NCI-H226 (cell line): ENCODE measurements at regions not wholly inside any gene's neighbourhood (a gene's known extent, or its start where the extent isn't known, plus 50 kb on each side); places are given as distances from the start of the nearest gene placed in this dataset.
"Not testable (repeated sequence)": the region's sequence is repeated elsewhere in the genome, so short reads cannot be mapped to it uniquely, and the experiment has no call there.

ENCODE experiments used
- DNase-seq: peaks from one replicate; pipeline ENCODE4 v3.0.0-alpha.2; 2015

DNA sequence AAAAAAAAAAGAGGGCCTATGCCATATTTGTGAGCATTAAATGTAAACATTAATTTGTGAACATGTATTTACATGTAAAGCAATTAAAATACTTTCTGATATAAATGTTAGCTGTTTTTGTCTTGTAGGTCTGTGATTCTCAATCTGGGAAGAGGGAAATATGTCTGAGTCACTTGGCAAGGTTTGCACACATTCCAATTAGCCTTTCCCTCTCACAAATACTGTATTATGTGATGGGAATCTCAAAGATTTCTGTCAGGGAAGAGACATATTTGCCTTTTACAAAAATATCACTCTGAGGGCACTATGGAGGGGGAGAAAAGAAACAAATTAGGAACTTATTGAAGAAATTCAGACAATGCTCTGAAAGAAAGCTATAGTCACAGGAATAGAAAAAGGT, 483.6 kb downstream of the GBE1 start:
- DNase-seq, result peak; percentile 36

DNA sequence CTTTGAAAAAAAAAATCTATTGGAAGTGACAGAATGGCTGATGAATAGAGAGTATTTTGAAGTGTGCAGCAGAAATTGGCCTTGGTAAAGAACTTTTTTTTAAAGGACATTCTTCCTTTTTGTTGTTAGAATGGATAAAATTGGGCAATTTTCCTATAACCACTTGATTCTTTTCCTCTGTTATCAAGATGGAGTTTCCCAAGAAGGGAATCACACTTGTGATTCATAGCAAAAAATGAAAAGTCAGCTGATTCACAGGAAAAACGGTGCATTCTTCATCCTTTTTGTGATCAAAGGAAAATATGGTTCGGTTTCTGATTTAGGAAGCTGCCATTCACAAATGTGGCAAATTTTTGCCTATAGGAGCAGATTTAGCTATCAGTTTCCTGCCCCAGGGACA, 486.8 kb downstream of the GBE1 start:
- DNase-seq, result peak; percentile 12

DNA sequence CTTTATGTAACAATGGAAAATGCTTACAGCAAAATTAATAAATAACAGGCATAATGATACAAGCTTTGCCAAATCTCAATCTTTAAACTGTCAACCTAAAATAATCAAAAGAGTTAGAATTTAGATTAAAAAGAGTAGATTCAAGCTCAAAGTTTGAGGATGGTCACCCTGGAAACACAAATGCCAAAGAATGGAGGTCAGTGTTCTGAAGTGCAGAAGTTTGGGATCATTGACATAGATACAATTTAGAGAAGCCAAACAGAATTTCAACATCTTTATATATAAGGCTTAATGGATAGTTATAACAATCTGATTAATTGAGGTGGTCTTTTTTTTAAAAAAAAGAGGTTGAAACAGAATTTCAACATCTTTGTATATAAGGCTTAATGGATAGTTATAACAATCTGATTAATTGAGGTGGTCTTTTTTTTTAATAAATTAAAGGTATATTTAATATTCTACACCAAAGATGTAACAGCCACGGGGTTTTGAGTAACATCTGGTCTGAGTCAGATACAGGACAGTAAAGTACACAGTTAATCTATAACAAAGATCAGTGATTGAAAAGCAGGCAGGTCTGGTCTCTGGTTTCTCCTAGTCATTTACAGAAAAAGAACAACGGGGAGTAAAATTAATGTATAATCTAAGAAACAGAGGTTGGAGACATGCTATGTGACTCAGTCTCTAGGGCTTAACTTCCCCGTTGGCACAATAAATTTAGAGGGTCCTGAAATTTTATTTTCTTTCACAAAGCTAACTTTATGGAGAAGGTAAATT, 490.7 kb downstream of the GBE1 start:
- DNase-seq, result no peak

DNA sequence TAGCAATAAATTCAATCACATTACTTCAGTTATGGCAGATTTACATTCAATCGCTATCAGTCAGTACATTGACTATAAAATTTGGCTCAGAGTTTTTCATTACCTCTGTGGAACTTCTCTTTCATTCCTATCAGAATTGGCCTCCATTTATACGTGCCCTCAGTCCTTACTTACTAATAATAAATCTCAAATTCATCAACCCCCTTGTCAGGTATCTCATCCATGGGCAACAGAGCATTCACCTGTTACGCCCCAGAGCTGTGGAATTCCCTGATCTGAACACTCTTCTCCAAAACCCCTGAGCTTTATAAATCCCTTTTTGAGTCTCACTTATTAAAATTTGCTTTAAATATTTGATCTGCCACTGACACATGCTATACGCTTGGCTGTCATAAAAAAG, 492.9 kb downstream of the GBE1 start:
- DNase-seq, result no peak

DNA sequence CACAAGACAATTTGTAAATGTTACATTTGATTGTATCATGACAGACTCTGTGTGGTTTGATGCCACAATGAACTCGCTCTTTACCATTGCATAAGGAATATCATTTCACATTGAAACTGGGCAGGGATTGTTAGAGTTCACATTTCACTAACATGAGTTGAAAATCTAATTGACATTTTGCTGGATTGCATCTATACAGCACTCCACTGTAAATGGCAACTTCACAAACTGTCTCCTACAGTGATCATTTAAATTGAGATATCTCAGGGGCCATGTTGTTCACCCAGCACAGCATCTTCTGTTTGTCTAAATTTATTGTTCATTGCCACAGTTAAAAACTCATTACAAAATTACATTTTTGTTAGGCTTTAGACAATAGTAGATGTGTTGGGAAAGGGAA, 499.4 kb downstream of the GBE1 start:
- DNase-seq, result no peak

DNA sequence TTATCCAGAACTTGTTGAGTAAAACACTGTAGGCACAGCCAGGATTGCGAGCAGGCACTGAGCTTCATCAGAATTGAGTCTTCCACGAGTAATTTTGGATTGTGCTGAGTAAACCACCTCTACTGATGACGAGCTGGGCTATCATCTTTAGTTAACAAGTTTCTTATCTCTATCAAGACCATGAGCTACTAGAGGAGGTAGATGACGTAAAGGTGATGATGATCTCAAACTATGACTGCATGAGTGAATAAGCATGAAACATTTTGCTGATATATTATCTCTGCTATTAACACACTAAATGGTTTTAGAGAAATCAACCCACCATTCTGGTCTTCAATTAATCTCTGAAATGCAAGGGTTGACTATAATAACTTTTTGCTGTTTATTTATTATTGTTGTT, 506.0 kb downstream of the GBE1 start:
- peak; percentile 34 for DNase-seq

DNA sequence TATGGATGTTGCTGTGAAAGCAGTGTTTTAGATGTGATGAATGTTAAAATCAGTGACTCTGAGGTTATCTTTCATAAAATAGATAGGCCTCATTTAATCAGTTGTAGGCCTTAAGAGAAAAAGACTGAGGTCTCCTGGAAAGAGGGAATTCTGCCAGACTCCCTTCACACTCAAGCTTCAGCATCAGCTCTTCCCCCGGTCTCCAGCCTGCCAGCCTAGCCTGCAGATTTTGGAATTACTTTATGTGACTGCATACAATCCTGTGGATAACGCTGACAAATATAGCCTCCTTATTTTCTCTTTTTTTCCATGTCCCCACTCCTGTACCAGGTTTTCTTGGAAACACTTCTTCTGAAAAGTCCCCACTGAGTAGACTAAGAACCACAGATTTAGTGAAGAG, 510.3 kb downstream of the GBE1 start:
- DNase-seq, result no peak

DNA sequence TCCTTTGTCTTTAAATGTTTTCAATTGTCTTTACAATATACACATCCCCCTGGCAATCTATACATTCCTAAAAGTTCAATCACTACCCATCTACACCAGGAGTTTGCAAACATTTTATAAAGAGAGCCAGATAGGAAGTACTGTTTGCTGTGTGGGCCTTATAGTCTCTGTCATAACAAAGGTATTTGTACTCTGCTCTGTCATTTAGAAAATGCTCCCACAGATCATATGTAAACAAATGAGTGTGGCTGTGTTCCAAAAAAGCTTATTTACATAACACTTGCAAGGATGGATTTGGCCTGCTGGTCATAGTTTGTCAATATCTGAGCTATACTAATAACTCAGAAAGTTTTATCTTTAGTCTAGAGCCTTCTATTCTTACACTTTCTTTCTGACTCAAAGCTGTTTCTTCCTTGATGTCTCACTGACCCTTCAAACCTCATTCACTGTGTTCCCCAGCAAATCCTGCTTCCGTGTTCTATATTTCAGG, 511.9 kb downstream of the GBE1 start:
- DNase-seq, result peak; percentile 46

DNA sequence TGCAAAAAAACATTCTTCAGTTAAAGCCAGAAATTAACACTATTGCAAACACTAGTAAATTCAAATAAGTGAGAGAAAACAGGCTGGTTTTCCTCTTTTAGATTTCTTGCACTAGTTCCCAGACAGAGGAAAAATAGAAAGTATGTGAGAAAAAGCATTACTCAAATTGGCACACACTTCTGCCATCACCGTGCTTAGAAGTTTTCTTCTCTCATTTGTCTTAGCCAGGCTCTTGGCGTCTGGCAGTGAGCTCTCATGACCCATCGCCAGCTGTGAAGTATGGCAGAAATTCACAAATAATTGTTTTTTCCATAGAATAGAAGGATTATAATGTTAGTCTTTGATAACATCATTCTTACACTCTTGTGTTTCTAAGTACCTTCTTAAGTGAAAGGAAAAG, 515.9 kb downstream of the GBE1 start:
- DNase-seq, result no peak

DNA sequence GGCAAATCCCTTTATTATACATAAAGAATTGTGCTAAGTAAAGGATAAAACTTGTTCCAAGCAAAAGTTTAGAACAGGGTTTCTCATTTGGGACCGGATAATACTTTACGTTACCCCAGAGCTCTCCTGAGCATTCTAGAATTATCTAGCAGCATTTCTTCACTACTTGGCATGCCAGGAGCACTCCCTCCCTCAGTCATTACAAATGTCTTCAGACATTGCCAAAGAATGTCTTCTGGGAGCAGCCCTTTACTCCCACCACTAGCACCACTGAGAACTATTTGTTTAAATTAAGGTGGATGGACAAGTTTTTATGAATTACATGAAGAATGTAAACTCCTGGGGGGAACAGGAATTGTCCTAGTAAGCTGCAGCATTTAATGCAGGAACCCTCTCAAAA, 516.4 kb downstream of the GBE1 start:
- DNase-seq, result peak; percentile 66

DNA sequence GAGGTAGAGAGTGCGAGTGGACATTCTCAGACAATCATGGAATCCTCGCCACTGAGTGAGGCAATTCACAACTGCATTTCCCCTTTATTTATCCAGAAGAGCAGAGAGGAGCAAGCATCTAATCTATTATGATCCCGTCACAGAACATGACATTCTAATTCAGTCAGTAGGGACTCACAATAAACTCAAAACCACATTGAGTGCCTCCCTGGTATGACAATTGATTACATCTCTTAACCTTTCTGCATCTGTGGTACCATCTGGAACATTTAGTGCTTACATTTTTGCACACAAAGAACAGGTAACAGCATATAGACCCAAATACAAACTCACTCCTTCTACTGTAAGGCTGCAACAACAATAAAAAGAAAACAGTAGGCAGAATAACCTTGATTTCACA, 517.2 kb downstream of the GBE1 start:
- no peak for DNase-seq

DNA sequence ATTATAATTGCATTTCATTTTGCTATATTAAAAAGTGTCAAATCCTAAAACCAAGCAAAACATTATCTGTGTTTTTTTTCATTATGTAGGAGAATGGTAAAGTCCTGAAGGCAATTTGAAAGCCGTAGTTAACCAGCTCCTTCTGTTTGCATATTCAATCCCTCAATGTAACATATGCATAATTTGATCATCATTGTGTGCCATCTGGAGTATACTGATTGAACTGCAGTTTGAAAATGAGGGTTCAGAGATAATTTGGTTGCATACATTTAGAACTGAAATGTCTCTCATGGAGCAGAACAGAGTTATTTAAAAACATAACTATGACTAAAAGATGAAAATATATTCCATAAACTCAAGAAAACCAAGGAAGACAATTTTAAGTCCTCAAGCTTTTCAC, 518.6 kb downstream of the GBE1 start:
- DNase-seq, result peak; percentile 14

DNA sequence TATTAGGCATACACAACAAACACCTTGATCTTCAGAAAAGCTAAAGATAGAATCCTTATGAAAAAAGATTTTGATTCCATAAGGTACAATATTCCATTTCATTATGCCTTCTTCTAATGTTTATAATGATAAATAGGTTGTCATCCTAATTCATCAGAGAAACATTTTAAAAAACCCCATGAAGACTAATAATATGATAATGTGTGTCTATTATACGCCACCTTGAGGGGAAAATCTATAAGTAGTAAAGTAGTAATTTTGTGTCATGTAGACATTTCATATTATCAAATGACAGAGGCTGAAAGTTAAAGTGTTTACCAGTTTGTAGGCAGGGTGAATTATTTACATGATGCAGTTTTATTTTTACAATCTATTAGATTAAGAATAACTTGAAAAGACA, 524.3 kb downstream of the GBE1 start:
- no peak for DNase-seq

DNA sequence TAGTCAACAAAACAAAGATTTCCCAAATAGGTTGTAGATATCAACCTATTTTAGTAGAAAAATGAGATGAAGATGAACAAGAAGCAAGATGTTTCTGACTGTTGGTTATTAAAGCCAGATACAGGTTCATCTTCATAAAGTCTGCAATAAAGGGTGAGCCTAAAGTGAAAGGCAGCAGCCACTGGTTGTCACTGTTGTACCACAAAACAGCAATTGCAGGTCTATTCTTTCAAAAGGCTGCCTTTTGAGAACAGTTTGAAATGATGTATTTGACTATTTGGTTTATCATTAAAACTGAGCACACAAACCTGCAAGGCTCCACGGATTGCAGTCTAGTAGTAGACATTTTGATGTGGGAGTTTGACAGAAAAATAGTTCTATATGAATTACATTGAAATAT, 543.4 kb downstream of the GBE1 start:
- peak; percentile 29 for DNase-seq

DNA sequence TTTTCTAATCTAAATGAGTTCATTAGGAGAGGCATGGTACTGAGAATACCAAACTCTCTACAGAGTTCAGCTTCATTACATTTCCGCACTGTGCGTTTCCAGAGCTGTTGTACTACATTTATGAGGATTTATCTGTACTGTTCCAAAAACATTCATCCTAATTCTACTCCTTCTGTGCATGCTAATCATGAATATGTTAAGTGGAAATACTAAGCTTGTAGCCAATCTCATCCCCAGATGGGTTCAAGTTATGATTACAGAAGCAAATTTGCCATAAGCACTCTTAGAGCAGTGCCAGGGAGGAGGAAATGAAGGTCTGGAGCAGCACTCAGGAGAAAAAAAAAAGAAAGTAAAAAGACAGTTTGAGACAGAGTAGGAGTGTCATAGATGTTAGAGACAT, 544.3 kb downstream of the GBE1 start:
- no peak for DNase-seq

DNA sequence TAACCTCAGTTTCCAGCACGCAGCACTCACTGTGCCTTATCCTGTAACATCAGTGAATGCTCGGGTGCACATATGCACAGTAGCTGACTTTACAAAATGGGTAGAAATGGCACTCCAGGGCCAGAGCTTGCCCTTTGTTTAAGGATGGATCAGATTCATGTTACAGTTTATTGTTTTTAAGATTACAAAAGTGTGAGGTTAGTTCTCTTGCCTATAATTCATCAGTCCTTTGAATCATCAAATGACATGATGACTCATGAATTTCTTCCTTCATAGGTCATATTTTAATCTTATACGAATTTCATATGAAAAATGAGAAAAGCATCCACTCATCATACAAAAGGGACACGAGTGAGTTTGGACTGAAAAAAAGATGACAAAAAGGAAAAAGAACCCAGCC, 545.3 kb downstream of the GBE1 start:
- peak; percentile 66 for DNase-seq

DNA sequence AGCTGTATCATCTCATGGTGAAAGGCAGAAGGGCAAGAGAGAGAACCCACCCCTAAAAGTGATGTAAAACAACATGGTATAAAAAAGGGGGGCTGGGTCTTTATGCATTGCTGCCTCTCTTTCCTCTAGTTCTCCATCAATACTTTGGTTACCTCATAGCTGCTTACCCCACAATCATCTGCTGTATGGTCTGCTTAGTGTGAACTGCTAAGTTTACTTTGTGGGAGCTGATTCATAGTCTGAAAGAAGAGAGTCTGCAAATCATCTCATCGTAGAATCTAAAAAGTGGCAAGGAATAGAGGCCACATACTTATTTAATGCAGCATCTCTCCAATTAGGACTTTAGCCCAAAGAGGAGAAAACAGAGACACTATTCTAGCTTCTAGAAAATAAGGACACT, 546.8 kb downstream of the GBE1 start:
- no peak for DNase-seq

DNA sequence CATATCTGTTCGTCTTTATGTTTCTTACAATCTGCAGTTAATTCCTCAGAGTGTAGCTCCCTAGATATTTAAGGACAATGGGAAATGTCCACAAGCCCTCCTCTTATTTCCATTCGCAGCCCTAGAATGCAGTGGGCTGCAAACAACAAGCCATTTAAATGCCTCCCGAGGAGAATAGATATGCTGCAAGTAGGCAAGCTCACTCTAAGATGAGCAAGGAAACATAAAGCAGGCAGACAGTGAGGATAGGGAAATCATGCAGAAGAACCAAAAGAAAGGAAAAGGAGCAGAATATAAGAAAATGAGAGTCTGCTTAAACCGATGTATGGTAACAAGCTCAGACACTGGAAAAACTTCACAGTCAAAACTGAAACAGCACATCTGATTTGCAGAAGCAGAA, 561.9 kb downstream of the GBE1 start:
- no peak for DNase-seq

DNA sequence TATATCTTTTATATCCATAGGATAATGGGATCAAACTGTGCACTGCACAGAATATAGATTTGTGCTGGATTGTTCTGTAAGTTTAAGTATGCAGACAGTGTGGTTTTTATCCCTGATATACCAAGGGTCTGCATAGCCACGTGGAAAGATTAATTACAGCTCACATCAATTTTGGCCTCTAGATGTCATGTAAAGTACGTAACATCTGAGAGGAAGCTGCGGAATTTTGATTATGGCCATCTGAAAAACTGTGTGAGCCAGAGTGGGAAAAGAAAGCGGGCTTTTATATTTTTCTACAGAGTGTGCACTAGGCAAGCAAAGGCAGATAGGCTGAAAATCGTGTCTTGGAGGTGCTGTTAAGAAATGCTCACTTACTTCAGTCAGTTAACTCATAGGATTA, 562.7 kb downstream of the GBE1 start:
- DNase-seq, result no peak

DNA sequence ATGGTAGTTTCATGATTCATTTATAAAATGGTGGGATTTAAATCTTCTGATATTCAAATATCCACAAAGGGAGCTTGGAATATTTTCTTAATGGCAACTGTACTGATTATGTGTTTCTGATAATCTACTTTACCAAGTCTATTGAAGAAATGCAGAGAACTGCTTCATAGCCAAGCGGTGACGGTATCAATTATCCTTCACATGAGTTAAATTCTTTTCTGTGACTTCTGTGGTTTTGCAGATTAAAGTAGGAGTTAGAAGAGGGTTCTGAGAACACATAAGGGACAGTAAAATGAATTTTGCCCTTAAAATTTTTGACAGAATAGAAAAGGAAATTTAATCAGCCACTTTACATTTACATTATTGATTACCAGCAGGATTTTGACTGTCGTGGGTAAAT, 563.2 kb downstream of the GBE1 start:
- no peak for DNase-seq

DNA sequence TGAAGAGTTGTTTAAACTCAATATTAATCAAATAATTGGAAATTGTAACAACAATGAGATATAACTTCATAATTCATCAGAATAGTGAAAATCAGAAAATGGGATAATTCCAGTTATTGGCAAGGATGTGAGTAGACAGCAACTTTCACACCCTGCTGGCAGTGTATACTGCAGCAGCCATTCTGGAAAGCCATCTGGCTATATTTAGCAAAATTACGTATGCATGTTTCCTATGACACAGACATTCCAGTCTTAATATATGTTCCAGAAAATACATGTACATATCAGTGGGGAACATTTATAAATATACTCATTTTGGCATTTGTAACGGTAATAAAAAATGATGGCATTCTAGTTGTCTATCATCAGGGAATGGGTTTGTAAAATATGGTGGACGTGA, 564.1 kb downstream of the GBE1 start:
- no peak for DNase-seq

DNA sequence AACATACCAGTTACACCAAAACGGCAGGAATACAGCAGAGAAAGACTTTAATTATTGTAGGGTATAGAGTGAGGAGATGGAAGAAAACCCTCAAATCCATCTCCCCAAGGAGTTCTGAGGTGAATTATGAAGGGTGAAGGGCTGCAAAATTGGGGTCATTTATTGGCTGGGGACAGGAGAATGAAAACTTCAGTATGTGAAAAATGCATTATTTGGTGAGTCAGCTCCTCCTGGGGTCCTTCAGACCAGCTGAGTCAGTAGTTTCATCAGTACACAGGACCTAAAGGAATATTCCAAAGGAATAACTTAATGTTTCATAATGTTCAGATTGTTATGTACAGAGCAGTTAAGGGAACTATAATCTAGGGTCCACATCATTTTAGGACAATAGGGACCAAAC, 566.0 kb downstream of the GBE1 start:
- DNase-seq, result peak; percentile 25

DNA sequence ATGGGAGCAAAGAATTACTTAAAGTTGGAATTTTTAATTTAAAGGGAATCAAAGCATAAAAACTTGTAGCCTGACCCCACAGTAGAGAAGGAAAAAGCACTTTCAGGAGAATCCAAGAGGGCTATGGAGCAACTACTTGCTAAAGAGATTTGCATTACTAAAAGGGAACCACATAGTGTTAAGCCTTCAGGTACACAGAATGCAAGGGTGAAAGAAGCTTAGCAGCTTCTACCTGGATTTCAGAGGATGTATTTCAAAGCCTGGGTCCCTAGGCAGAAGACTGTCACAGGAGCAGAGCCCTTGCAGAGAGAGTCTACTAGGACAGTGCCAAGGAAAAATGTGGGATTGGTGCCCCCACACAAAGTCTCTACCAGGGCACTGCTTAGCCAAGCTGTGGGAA, 575.0 kb downstream of the GBE1 start:
- no peak for DNase-seq

DNA sequence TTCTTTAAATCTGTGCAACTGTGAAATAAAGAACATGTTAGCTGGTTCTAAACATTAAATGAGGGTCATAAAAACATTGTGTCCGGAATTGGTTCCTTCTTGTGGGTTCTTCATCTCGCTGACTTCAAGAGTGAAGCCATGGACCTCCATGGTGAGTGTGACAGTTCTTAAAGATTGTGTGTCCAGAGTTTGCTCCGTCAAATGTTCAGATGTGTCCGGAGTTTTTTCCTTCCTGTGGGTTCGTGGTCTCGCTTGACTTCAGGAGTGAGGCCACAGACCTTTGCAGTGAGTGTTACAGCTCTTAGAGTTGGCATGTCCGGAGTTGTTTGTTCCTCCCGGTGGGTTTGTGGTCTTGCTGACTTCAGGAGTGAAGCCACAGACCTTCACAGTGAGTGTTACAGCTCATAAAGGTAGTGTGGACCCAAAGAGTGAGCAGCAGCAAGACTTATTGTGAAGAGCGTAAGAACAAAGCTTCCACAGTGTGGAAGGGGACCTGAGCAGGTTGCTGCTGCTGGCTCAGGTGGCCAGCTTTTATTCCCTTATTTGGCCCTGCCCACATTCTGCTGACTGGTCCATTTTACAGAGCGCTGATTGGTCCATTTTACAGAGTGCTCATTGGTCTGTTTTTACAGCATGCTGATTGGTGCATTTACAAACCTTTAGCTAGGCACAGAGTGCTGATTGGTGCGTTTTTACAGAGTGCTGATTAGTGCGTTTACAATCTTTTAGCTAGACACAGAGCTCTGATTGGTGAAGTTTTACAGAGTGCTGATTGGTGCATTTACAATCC, 579.2 kb downstream of the GBE1 start:
- not testable (repeated sequence) for DNase-seq

DNA sequence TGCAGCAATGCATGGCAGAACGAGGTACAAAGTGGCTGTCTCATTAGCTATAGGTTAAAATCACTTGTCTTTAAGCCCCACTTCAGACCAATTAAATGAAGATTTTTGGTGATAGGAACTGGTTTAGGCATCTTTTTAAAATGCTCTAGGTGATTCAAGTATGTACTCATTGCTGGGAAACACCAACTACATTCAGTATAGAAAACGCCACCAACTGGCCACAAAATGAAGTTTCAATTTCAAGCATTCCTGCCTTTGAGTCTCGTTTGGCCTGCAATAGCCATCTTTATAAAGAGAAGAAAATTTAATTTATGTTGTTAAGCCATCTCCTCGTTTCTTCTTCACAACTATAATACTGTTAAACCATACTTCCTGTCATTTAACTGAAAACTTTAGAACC, 587.9 kb downstream of the GBE1 start:
- no peak for DNase-seq
